A673 (cell line): ENCODE measurements at regions not wholly inside any gene's neighbourhood (a gene's known extent, or its start where the extent isn't known, plus 50 kb on each side); places are given as distances from the start of the nearest gene placed in this dataset.
"Not testable (repeated sequence)": the region's sequence is repeated elsewhere in the genome, so short reads cannot be mapped to it uniquely, and the experiment has no call there.

Experiments used
- CTCF ChIP-seq: fragments of 300-800, 200-600 bp; sonication (generic); conservative IDR thresholded peaks from 2 replicates; pipeline ENCODE4 v1.5.1; 2017; ENCODE audit warnings: low read depth, mild to moderate bottlenecking, antibody characterized with exemption, low read length, moderate library complexity, mixed read lengths
- EZH2 ChIP-seq: fragments of 200-600 bp; sonication (generic); IDR thresholded peaks from 2 replicates; pipeline ENCODE4 v1.6.1; 2017; ENCODE audit warnings: borderline replicate concordance, low read depth, mild to moderate bottlenecking, mixed read lengths, antibody characterized with exemption, low read length; ENCODE audit not compliant: poor library complexity, severe bottlenecking

- not testable (repeated sequence) for TF ChIP-seq CTCF, EZH2
These were observed 776.8 kb upstream of the TPTE start for GRCh38 chr21:9744593-9744992.
